ENCODE measurements at regions not wholly inside any gene's neighbourhood (a gene's known extent, or its start where the extent isn't known, plus 50 kb on each side); places are given as distances from the start of the nearest gene placed in this dataset.

DNA sequence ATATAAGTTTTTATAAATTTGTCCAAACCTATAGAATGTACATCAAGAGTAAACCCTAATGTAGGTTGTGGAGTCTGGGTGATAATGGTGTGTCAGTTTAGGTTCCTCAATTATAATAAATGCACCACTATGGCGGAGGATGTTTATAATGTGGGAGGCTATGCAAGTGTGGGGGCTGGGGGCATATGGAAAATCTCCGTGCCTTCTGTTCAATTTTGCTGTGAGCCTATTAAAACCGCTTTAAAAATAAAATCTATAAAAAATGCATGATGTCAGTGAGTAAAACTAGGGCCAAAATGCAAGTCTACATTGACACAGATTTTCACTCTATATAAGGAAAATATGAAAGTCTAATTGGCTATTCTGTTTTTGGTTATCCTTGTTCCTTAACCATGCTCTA is 774.9 kb upstream of the ALCAM start:
- H3K4me1 ChIP-seq (ENCODE audit: insufficient read depth, low read length): no peaks in the 10 kb centered on the region
- peaks cover 0 to 12% (median 3%) of the 10 kb centered on the region in 3 experiments; a peak in 4 of 7 replicates for H3K36me3 Mint-ChIP-seq (ENCODE audit: insufficient read depth in 1 of 3, low read depth in 3 of 3)
- no peaks in the 10 kb centered on the region for H4K20me1 ChIP-seq (ENCODE audit: control insufficient read depth, insufficient read depth, insufficient read length)
- no peak overlapping the region for H2BK12ac ChIP-seq (ENCODE audit: insufficient read length, low read depth, low read length)
- H2AK5ac ChIP-seq (ENCODE audit: insufficient read length, low read length): no peak overlapping the region
- H3K4me2 ChIP-seq (ENCODE audit: insufficient read depth, insufficient read length, low read length): no peak overlapping the region
- H3K9me3 ChIP-seq (ENCODE audit: control insufficient read depth, low read depth, low read length): no peaks in the 10 kb centered on the region
- H3K56ac ChIP-seq (ENCODE audit: insufficient read length, low read depth, low read length): no peak overlapping the region
- H4K8ac ChIP-seq (replicated peaks; ENCODE audit: insufficient read length, low read depth, low read length): no peak overlapping the region
- no peak overlapping the region for H3K23ac ChIP-seq (ENCODE audit: insufficient read length, low read depth, low read length)
- no peak overlapping the region for H3K4ac ChIP-seq (ENCODE audit: low read depth, low read length)
- H3K27me3 Mint-ChIP-seq (ENCODE audit: low read depth): no peaks in the 10 kb centered on the region
- H3K14ac ChIP-seq (ENCODE audit: insufficient read depth, low read length): no peak overlapping the region
- TF ChIP-seq CTCF (conservative IDR thresholded peaks at IDR 0.05): no peak
- DNase-seq: no peak
- no peak overlapping the region for H3K18ac ChIP-seq (ENCODE audit: insufficient read length, low read depth, low read length)
- H2BK5ac ChIP-seq (ENCODE audit: insufficient read length, low read length): no peak overlapping the region
- H3K79me1 ChIP-seq (ENCODE audit: insufficient read depth, low read depth, low read length, poor library complexity, severe bottlenecking): no peaks in the 10 kb centered on the region
- H3K79me2 ChIP-seq (ENCODE audit: insufficient read depth, low read length): no peaks in the 10 kb centered on the region
- H3K9me3 Mint-ChIP-seq: peaks cover 5 to 8% of the 10 kb centered on the region in 2 experiments; a peak in 3 of 5 replicates
- no CpG with 5 or more reads among the region's 3 CpGs for whole genome bisulfite sequencing (ENCODE audit: extremely low coverage, insufficient read length, low lambda C conversion rate)
- no peak overlapping the region for H2BK15ac ChIP-seq (ENCODE audit: low read depth, low read length)
- no peak overlapping the region for H2AFZ ChIP-seq (ENCODE audit: low read length)
- no peaks in the 10 kb centered on the region for H3K23me2 ChIP-seq (ENCODE audit: insufficient read length, low read depth, low read length, poor library complexity, severe bottlenecking)
- no peak overlapping the region for H3K4me3 Mint-ChIP-seq
- H3K27me3 ChIP-seq (ENCODE audit: insufficient read depth, low read length): no peaks in the 10 kb centered on the region
- no peak overlapping the region for H3T11ph ChIP-seq (ENCODE audit: low read length)
- H2BK120ac ChIP-seq (ENCODE audit: low read depth, low read length, poor library complexity, severe bottlenecking): no peak overlapping the region
- H3K4me1 Mint-ChIP-seq: peaks cover 5 to 10% of the 10 kb centered on the region in 2 experiments; a peak in 2 of 4 replicates
- no peak overlapping the region for H4K5ac ChIP-seq (ENCODE audit: insufficient read length, low read depth, low read length)
- H2BK20ac ChIP-seq (ENCODE audit: low read depth, low read length, poor library complexity, severe bottlenecking): no peak overlapping the region
- no peak overlapping the region for H4K91ac ChIP-seq (ENCODE audit: insufficient read length, low read depth, low read length)
- H3K27ac Mint-ChIP-seq: no peak overlapping the region
- H3K9ac ChIP-seq (ENCODE audit: extremely low read depth, insufficient read length, low read length): no peak overlapping the region
- H3K27ac ChIP-seq (ENCODE audit: insufficient read length, low read depth, low read length): no peak overlapping the region
